ENCODE measurements at regions not wholly inside any gene's neighbourhood (a gene's known extent, or its start where the extent isn't known, plus 50 kb on each side); places are given as distances from the start of the nearest gene placed in this dataset.

DNA sequence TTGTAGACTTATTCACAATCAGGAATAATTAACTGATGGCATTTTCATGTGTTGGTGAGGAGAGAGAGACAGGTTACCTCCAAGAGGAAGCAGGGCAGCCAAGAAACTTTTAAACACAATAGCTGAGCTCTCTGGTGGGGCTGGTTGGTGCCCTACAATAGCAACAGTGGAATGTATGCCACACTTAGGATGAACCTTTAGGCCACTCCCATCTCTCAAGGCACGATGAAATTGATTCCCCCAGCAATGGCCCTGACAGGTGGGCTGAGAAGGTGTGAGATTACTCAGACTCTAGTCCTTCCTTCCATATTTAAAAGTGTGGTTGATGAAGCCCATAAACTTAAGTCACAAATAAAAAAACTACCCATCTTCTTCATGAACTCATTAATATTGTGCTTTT, 219.4 kb upstream of the CYRIA start:
- DNase-seq (ENCODE audit: low read depth), result no peak

DNA sequence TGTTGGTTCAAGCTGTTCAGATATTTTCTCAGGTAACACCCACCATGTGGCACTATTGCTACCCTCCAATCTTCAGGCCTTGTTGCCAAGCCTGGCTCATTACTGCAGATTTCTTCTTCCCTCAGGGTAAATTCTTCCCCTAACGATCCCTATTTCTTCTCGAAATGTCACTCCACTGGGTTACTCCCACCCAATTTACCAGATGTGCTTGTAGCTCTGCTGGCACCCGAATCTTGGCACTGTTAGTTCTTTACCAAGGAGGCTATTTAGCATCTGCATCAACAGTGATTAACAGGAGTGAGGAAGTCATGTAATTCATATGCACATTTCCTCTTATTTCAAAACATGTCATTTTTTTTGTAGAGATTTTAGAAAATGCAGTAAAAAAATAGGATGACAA, 217.1 kb upstream of the CYRIA start:
- no peak for DNase-seq (ENCODE audit: low read depth)

DNA sequence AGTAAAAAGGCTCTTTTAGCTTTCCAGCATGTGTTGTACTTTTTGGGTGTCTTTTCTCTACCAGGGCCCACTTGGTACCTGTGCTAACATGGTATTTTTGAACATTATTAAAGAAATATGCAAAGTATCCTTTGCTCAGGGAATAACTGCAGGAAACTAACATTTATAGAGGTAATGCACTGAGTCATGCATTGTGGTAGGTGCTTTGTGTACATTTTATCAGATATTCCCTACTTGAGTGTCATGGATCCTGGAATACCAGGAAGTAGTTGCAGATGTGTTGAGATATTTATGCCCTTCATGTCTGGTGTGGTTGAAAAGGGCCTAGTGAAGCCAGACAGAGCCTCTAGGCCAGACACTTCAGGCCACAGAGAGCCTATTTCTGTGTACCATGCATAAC, 215.5 kb upstream of the CYRIA start:
- no peak for DNase-seq (ENCODE audit: low read depth)

DNA sequence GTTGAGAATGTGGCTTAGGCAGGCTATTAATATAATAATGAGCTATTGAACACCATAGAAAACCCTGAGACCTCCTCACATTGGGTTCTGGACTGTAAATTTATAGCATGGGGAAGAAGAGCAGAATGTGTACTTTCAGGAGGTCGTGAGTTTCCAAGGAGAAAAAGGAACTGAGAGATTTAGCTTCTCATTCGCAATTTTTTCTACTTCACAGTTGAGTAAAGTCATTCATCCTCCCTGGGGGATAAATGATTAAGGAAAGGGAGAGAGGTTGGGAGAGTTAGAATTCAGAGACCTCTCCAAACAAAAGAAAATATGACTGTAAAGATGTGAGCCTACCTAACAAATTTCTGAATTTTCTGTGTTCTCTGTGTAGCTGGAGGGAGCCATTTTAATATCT, 205.8 kb upstream of the CYRIA start:
- no peak for DNase-seq (ENCODE audit: low read depth)

DNA sequence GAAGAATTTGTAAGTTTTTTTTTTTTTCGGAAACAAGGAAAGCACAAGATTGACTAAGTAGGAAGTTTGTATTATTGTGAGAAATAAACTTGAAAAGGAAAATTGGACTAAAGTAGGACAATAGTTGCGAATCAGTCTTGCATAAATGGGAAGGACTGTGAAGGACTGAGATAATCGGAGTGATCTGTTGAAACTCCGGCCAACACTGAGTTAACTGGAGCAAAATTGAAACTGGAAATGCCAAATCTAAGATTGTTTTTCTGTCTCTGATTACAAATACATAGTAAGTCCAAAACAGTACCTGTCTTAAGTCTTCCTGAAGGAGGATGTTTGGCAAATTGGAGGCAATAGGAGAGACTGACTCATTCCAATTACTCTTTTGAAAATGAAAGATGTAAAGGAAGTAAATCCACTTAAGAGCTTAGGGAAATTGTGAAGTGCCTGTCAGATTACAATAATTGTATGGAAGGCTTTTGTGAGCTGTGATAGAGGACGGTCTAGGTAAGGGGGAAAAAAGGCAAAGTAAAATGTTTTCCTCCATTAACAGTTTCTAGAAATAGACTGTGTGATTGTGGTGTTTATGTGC, 204.9 kb upstream of the CYRIA start:
- DNase-seq (ENCODE audit: low read depth), result no peak

DNA sequence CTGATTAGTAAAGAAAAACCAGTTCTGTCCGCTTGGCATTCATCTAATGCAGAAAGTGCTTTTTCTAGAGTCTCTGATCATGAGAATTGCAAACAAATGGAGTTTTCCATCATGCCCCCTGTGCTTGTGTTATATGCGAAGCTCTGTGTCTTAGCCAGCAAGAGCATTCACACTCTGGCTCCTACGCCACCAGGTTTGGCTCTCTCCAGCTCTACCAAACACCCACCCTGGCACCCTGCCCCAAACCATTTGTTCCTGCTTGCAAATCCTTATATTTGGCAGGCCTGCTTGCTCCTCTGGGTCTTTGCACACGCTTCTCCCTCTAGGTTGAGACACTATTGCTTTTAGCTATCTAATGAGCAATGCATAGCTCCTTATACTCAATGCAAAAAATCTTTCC, 204.1 kb upstream of the CYRIA start:
- no peak for DNase-seq (ENCODE audit: low read depth)

DNA sequence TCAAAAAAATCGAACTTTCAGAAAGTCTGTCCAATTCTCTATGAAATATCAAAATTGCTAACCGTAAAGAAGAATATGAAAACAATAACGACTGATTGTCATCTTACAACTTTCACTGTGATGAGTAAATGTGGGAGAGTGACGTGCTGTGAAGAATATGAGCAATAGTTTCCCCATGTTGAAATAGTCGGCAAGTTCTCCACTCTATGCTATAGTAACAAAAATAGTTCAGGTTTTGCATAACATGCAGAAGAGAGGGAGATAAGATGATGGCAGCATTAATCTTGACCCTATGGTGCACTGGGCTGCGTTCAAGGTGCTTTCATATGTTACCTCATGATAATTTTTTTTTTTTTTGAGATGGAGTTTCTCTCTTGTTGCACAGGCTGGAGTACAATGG, 196.8 kb upstream of the CYRIA start:
- DNase-seq (ENCODE audit: low read depth), result no peak

DNA sequence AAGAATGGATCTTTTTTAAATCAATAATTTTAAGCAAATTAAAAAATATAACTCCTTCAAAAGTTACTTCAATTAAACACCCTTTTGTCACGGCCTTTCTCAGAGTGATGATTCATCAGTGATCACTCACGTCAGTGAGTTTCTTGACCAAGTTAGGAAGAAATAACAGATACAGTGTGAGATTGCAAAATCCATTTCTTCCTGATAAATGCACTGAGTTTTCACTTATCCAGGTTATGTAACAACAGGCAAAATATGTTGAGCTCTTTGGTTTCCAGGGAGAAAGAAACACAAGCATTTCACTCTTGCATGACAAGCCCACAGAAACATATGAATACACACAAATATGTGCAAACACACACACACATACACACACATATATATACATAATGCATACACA, 195.9 kb upstream of the CYRIA start:
- no peak for DNase-seq (ENCODE audit: low read depth)

DNA sequence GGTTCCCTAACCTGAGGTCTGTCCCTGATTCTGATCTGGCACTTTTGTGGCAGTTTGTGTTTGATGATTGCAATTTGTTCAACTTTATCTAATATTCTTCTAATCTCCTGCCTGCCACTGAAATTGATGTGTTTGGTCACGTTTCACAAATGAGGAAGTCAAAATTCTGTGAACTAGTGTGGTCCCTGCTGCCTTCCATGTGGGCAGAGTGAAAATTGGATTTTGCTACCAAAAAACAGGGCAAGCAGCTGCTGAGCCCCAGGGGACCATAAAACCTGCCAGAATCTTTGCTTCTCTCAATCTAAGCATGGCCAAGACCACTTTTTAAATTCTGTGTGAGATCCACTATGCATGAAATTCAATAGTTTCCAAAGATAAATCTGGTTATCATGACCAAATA, 195.5 kb upstream of the CYRIA start:
- DNase-seq (ENCODE audit: low read depth), result no peak

DNA sequence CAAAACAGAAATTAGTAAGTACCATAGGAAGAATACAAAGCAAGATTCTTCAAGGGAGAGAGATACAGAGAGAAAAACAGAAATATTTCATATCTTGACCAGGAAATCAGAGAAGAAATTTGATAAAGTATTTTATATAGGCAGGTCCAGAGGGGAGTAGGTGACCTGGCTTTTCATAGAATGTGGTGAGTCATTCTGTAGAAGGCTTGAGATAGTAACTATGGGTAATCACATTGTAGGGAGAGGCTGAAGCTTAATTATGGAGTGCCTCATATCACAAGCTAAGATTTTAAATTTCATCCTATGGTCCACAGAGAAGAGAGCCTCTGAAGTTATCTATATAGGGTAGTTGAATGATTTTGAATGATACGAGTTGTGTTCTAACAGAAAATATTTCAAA, 195.0 kb upstream of the CYRIA start:
- DNase-seq (ENCODE audit: low read depth), result no peak

DNA sequence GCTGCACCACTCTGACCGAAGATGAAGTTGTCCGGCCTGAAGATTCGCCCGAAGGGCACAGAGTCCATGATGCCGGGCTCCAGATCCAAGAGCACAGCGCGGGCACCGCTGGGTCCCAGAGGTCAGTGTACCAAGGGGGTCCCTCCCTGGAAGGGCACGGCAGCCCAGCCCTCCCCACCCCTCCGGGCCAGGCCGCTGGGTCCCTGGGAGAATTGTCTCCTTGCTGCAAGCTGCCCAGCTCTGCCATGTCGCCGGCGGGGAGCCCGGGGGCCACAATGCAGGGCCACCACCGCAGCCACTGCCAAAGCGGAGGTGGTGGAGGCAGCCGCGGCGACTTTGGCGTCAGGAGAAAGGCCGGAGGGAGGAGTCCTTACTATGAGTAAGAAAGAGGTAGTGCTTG, 189.5 kb upstream of the CYRIA start:
- no peak for DNase-seq (ENCODE audit: low read depth)

DNA sequence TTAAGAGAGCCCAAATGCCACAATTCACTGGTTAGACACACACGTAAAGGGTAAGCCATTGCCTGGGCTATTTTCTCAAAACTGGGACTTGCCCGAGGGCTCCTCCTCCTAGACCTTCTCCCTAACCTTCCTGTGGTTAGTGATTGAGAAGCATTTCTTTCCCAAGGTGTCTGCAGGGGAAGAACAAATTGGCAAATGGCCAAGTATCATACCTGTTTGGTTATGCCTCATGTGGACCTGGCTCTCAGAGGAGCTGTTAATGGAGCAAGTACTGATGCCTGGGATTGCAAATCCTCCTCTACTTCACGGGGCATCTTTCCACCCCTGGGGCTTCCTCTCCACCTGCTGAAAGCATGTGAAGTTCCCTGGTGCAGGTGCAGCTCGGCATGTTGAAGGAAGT, 187.5 kb upstream of the CYRIA start:
- DNase-seq (ENCODE audit: low read depth), result no peak

DNA sequence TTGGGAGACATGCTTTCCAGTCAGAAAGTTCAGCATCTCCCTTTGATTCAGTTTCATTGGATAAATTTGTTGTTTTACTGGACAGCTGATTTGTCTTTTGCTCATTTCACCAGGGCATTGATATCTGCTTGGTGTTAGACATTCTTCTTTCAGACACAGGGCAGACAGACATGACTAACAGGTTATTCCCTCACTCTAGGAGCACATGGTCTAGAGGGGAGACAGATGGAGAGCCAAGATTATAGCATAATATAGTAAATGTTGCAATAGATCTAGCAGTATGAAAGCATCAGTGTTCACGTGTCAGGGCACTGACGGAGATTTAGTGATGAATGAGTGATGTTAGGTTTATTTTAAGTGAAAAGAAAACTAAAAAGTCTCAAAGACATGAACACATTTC, 187.0 kb upstream of the CYRIA start:
- no peak for DNase-seq (ENCODE audit: low read depth)

DNA sequence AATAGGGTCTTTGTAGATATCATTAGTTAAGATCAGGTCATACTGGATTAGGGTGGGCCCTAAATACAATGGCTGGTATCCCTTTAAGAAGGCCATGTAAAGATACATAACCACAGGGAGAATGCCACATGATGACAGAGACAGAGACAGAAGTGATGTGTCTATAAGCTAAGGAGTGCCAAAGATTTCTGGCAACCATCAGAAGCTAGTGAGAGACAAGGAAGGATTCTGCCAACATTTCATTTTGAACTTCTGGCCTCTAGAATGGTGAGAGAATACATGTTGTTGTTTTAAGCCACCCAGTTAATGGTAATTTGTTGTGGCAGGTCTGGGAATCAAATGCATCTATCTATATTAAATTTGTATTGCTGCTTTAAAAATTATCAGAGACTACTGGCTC, 185.5 kb upstream of the CYRIA start:
- no peak for DNase-seq (ENCODE audit: low read depth)

DNA sequence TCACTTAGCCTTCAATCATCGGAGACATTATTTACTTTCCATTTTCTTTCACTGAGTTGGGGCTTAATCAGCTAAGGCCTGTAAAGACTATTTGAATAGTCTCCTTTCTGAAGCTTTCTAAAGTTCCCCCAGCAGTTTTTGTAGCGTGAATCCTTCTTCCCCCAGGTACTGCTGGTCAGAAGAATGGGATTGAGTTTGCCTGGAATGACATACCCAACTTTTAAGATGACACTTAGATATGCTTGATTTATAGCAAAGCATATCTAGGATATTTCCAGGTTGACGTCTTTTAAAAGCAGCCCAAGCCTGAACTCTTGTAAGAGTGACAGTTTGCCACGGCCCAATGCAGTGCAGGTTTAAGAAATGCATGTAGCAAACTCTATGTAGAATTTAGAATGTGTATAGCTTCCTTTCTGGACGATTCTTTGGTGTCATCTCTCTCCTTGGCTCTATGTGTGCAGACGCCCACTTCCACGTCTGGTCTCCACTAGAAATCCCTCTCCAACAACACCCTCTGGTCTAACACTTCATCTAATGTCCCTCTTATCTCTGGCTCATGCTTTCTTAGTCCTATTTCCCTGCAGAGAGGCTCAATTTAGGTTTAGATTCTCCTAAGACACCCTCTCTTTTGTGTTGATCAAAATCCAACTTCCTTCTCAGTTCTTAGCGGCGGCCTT, 175.0 kb upstream of the CYRIA start:
- DNase-seq (ENCODE audit: low read depth), result no peak

DNA sequence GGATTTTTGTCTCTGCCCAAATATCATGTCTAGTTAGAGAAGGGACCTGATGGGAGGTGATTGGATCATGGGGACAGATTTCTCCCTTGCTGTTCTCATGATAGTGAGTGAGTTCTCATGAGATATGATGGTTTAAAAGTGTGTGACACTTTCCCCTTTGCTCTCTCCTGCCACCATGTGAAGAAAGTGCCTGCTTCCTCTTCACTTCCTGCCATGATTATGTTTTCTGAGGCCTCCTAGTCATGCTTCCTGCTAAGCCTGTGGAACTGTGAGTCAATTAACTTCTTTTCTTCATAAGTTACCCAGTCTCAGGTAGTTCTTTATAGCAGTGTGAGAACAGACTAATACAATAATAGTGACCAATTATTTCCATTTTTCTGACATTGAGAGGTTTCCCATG, 167.3 kb upstream of the CYRIA start:
- no peak for DNase-seq (ENCODE audit: low read depth)

DNA sequence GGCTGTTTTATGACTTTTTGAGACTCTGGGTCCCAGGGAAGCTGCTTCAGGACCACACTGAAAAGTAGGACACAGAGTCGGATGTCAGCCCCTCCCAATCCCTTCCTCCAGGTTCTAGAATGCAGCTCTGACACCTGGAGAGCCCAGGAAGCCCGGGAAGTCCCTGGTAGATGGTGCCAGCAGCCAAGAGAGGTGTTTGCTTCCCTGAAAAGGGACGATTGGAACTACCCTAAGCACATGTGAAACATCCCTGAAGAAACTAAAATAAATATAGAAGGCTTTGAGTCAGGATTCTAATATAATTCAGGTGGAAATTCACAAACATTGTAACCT, 163.2 kb upstream of the CYRIA start:
- no peak for DNase-seq (ENCODE audit: low read depth)

DNA sequence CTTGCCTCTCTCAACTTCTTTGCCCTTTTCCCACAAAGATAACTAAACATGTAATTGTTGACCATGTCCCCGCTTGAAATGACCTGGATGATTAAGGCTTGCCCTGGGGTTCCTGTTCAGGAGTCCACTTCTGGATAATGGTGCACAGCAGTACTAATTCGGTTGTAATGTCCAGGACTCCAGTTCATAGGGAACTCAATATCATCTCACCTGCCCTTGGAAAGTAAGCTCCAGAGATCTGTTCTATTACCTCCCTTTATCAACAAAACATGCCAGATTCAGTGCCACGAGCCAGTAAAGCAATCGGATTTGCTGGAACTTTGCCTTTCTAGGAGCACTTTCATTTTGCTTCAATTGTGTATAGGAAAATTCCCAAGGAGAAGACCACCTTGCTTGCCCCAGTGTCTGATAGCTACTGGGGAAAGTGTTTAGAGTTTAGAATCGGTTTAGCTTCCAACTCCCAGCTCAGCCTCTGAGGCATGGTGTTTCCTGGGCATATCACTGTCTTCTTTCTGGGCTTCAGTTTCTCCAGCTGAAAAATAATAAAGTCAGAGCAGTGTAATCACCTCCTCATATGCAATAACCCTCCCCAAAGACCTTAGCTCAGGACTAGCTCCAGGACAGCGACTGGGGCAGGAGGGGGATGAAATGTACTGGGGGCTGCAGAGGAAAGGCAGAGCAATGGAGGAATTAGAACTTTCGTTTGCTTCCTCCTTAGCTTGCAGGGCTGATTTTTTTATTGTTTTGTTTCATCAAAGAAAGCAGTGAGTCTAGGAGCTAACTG, 162.6 kb upstream of the CYRIA start:
- no peak for DNase-seq (ENCODE audit: low read depth)

DNA sequence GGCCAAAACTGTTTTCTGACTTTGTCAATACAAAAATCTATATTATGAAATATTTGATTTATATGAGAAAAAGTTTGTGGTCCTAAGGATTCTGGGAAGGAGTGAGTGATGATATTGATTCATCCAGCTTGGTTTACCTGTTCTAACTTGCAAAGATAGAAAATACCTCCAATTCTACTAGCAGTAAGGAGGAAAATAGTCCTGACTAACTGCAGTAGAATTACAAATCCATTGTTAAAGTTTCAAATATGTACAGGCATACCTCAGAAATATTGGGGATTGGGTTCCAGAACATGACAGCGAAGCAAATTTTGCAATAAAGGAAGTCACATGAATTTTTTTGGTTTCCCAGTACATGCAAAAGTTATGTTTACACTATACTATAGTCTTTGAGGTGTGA, 158.8 kb upstream of the CYRIA start:
- DNase-seq (ENCODE audit: low read depth), result no peak

DNA sequence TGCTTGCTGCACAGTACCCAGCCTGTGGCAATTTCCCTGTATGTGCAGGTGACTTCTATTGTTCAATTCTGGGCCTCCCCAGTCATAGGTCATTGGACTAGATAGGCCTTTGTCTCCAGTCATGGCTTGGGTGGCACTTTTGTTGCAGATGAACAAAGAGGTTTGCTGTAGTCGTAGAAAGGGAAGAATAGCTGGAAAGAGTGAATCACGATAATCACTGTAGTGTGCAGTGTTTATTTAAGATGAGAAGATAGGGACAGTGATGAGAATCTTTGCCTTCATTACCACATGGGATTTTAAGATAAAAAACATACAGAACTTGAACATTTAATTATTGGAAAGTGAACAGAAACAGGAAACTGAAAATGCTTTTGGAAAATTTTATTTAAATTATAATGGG, 156.1 kb upstream of the CYRIA start:
- DNase-seq (ENCODE audit: low read depth), result no peak

DNA sequence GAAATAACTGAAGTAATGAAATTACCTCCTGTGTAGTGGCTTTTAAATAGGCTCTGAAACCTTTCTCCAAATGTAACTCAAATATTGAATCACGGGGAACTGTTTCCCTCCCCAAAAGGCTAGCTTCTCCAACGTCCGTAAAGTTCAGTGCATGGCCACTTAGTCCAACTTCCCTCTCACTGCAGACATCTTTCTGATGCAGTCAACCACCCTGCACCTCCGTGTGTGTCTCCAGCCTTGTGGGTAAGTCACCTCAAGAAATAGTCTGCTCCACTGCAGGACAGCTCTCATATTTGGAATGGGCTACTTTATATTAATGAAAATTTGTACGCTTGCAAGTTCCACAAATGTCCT, 152.5 kb upstream of the CYRIA start:
- DNase-seq (ENCODE audit: low read depth), result no peak

DNA sequence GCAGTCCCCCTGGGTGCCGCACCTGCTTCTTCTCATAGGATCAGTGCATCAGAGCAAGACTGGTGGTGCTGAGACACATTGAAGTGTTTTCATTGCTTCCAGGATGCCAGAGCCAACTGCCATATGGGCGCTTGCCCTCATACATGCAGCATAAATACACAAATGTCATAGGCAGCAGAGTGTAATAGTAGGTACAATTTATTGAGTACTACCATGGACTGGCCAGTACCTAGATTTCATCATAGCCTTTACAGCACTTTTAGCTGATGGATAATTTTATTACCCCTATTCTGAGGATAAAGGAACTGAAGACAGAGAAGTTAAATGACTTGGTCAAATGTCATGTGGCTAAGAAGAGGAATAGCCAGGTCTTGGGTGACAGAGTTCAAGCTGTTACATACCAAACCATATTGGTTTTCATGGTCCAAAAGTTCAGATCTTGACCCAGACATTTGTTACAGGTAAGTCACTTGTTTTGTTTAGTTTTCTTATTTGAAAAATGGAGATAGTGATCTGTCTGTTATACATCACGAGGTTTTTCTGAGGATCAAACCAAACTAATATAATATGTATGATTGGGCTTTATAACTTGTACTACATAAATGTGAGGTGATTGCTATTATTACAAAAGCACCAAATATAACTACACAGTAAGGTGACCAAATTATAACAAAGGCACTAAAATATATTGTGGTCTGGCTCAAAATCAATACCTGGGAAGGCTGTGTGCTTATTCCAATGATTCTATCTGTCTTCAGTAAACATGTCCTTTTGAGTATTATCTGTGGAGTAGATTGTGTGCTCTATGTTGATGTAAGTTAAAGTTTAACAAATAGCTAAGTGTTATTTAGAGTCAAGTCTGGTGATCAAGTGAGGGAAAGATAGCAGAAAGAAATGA, 151.9 kb upstream of the CYRIA start:
- DNase-seq (ENCODE audit: low read depth), result no peak

DNA sequence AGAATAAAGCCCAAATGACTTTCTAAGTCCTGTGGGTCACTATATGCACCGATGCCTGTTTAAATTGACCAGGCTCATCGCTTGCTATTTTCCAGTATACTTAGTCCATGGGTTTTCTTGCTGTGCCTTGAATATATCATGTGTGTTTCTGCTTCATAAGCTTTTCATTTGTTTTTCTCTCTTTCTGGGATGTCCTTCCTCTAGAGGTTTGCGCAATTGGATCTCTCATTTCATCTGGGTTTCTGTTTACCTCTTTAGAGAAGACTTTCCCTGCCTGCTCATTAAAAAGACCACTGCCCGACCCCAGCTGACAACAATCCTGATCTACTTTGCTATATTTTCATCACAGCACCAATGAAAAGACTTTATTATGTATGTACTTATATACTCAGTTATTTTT, 150.9 kb upstream of the CYRIA start:
- DNase-seq (ENCODE audit: low read depth), result no peak

Measured in stimulated activated CD4-positive, alpha-beta T cell treated with anti-CD3 and anti-CD28 coated beads, Interleukin-2, amount 100 ng/mL, for 4 hours (primary cell).